ENCODE measurements at regions not wholly inside any gene's neighbourhood (a gene's known extent, or its start where the extent isn't known, plus 50 kb on each side); places are given as distances from the start of the nearest gene placed in this dataset.
A peak's percentile ranks its signal among the peaks of the same experiment; 100 is the strongest.

- no peak for DNase-seq (ENCODE audit: extremely low read depth in 1 of 4, low spot score in 3 of 4)
- no peaks in the 10 kb centered on the region for H3K79me2 ChIP-seq (ENCODE audit: control insufficient read depth, insufficient read depth, low read length)
- H3K4me1 ChIP-seq (replicated peaks in 1 of 2; ENCODE audit: control insufficient read depth in 2 of 2, insufficient read depth in 2 of 2, low read length in 2 of 2) = peaks cover 0 to 2% of the 10 kb centered on the region in 2 experiments; a peak in 2 of 5 replicates
- no TSS peak for BruUV-seq (replicated peaks)
- no peak for TF ChIP-seq ZFP1 (CRISPR knock-in tag; IDR thresholded peaks at IDR 0.05)
- TF ChIP-seq SETDB1 (IDR thresholded peaks at IDR 0.05; ENCODE audit: low read length) = no peak
- TF ChIP-seq MEIS2 (IDR thresholded peaks at IDR 0.05; ENCODE audit: partially characterized antibody) = peak; percentile 36
- no peak for TF ChIP-seq KAT7 (CRISPR knock-in tag; IDR thresholded peaks at IDR 0.05; ENCODE audit: borderline replicate concordance)
- no peak for TF ChIP-seq NCOA4 (IDR thresholded peaks at IDR 0.05; ENCODE audit: partially characterized antibody)
- TF ChIP-seq CBFA2T3 (IDR thresholded peaks at IDR 0.05) = peak; percentile 35
- no peak for TF ChIP-seq NRF1 (conservative IDR thresholded peaks at IDR 0.05 in 1 of 2, IDR thresholded peaks at IDR 0.05 in 1 of 2)
- 0 out of 2 replicates have a peak, but pooled peaks have one; percentile 9 for TF ChIP-seq TAL1 (IDR thresholded peaks at IDR 0.05)
- ChIA-PET CTCF (ENCODE audit: low intra/inter-chr PET ratio) (no interaction called here), POLR2A (interaction anchor here (0.5 to 1.0 kb wide), 2 partner anchors 18 to 378 kb away, joined by 3 read pairs; no protein-coding TSS in a partner anchor)
- in situ Hi-C loops (cut with MboI) (no loop called here), intact Hi-C loops (cut with micrococcal nuclease) (no loop called here)
- ATAC-seq = peak; percentile 53
- no peak for FAIRE-seq
- H3K9ac ChIP-seq (ENCODE audit: insufficient read depth in 1 of 2, low read depth in 2 of 2, low read length in 2 of 2) = no peak overlapping the region
- H3K27ac ChIP-seq (ENCODE audit: extremely low read depth, low read depth, low read length) = no peak overlapping the region
- H3K27me3 ChIP-seq (ENCODE audit: control insufficient read depth in 2 of 2, insufficient read depth in 2 of 2, low read length in 2 of 2) = peaks cover 0 to 22% of the 10 kb centered on the region in 2 experiments; a peak in 2 of 5 replicates
- 10% methylated on average over 4 of the region's 4 CpGs for WGBS (ENCODE audit: insufficient coverage, low coverage, missing lambda C conversion rate)
- H3K36me3 ChIP-seq (ENCODE audit: control insufficient read depth, insufficient read depth, low read length) = no peaks in the 10 kb centered on the region
- no peak overlapping the region for H2AFZ ChIP-seq (ENCODE audit: low read depth, low read length)
- no peak overlapping the region for H3K4me3 ChIP-seq
- H3K9me1 ChIP-seq (ENCODE audit: control insufficient read depth, insufficient read depth, low read length) = no peaks in the 10 kb centered on the region
- no peaks in the 10 kb centered on the region for H3K9me3 ChIP-seq (replicated peaks; ENCODE audit: control insufficient read depth, insufficient read depth, low read depth, low read length)
- H4K20me1 ChIP-seq (replicated peaks; ENCODE audit: control insufficient read depth, insufficient read depth, low read length) = peaks cover 10% of the 10 kb centered on the region; the same call in 1 of the 2 replicates
- no peak overlapping the region for H3K4me2 ChIP-seq (ENCODE audit: insufficient read depth, low read length)
Measured at GRCh38 chr15:70181626-70182255, 84.0 kb upstream of the TLE3 start.
